ENCODE measurements at regions not wholly inside any gene's neighbourhood (a gene's known extent, or its start where the extent isn't known, plus 50 kb on each side); places are given as distances from the start of the nearest gene placed in this dataset.

DNA sequence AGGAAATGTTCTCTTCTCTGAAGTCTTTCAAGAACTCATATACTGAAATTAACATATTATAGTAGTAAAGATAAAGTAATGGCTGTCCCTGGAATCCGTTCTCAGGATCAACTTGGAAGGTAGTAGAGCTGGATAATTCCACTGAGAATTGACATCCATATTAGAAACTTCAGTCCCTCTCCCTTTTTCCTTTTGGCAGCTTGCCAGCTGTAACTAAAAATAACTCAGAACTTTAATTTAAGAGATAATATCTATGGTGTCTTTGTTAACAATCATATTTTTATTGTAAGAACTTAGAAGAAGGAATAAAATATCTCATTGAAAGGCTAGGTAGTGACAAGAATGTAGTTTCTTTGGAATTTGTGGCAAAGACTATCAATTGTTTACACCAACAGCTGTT is 61.4 kb upstream of the PLEKHA5 start:
- TF ChIP-seq, protein P1, sequence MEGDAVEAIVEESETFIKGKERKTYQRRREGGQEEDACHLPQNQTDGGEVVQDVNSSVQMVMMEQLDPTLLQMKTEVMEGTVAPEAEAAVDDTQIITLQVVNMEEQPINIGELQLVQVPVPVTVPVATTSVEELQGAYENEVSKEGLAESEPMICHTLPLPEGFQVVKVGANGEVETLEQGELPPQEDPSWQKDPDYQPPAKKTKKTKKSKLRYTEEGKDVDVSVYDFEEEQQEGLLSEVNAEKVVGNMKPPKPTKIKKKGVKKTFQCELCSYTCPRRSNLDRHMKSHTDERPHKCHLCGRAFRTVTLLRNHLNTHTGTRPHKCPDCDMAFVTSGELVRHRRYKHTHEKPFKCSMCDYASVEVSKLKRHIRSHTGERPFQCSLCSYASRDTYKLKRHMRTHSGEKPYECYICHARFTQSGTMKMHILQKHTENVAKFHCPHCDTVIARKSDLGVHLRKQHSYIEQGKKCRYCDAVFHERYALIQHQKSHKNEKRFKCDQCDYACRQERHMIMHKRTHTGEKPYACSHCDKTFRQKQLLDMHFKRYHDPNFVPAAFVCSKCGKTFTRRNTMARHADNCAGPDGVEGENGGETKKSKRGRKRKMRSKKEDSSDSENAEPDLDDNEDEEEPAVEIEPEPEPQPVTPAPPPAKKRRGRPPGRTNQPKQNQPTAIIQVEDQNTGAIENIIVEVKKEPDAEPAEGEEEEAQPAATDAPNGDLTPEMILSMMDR (IDR thresholded peaks at IDR 0.05; ENCODE audit: insufficient read depth, low read length, poor library complexity, severe bottlenecking): no peak
- no peak for TF ChIP-seq EZH2phosphoT487 (conservative IDR thresholded peaks at IDR 0.05; ENCODE audit: low read length)

Data from SU-DHL-6 (cell line).